Endothelial cell of umbilical vein (primary cell): ENCODE measurements at regions not wholly inside any gene's neighbourhood (a gene's known extent, or its start where the extent isn't known, plus 50 kb on each side); places are given as distances from the start of the nearest gene placed in this dataset.

Experiments
- BruUV-seq: library from RNA; stranded (reverse); fragments of 400-500 nt; replicated peaks from 2 replicates; lab custom pipeline; 2021; lab: Mats Ljungman, UMichigan
- CTCF ChIA-PET: fragments of 300-600, 350-600 bp; sonication (Branson Sonifier 250); formaldehyde crosslinking; loops from one replicate; lab custom pipeline; 2021; ENCODE audit warnings: antibody characterized with exemption, inconsistent platforms; lab: Charles Lee
- POLR2A ChIA-PET: fragments of 300-600, 350-600 bp; sonication (Branson Sonifier 250); formaldehyde crosslinking; loops from one replicate; lab custom pipeline; 2021; ENCODE audit warnings: antibody characterized with exemption, inconsistent platforms; lab: Charles Lee
- DNase-seq: peaks from one replicate; pipeline ENCODE4 v3.0.0-alpha.2; 2011; ENCODE audit warnings: low read depth, low spot score
- FAIRE-seq: peaks from 2 replicates; lab custom pipeline; 2011; peaks lifted over from hg19 to GRCh38; lab: Jason Lieb, UNC
- H2AFZ ChIP-seq: 2 replicates; pipeline ENCODE4 v1.6.0; 2012; ENCODE audit warnings: low read depth, low read length, control low read depth, inconsistent platforms
- H3K27ac ChIP-seq: 2 replicates; pipeline ENCODE4 v1.5.1; 2011; ENCODE audit warnings: low read depth, mild to moderate bottlenecking, control low read depth, low read length, moderate library complexity; ENCODE audit not compliant: insufficient read depth
- H3K27me3 ChIP-seq, 2 experiments: 2 replicates each; pipeline versions ENCODE4 v1.6.0 to v1.6.1; 2011; ENCODE audit warnings: low read length in 2 of 2, mixed read lengths in 1 of 2; ENCODE audit not compliant: control insufficient read depth in 2 of 2, insufficient read depth in 2 of 2
- H3K36me3 ChIP-seq, 2 experiments: 2 replicates in 1 of 2; 3 replicates in 1 of 2; pipeline ENCODE4 v1.5.1; 2011; ENCODE audit warnings: low read length in 2 of 2, mild to moderate bottlenecking in 1 of 2, moderate library complexity in 1 of 2; ENCODE audit not compliant: control insufficient read depth in 2 of 2, insufficient read depth in 2 of 2; ENCODE audit errors: extremely low read depth in 1 of 2
- H3K4me1 ChIP-seq: 3 replicates; pipeline ENCODE4 v1.5.1; 2011; ENCODE audit warnings: mild to moderate bottlenecking, low read length; ENCODE audit not compliant: control insufficient read depth, insufficient read depth; ENCODE audit errors: extremely low read depth
- H3K4me2 ChIP-seq: 2 replicates; pipeline ENCODE4 v1.6.1; 2011; ENCODE audit warnings: low read length, control low read depth, mixed read lengths; ENCODE audit not compliant: insufficient read depth
- H3K4me3 ChIP-seq, 3 experiments: fragments of 200-600 bp in 1 of 3; sonication (generic), shearing (Covaris generic) in 1 of 3; replicated peaks in 1 of 3; 2 replicates each; pipeline ENCODE4 v1.5.1; 2011 to 2016; ENCODE audit warnings: control low read depth in 3 of 3, low read length in 3 of 3, mild to moderate bottlenecking in 2 of 3, inconsistent platforms in 1 of 3, low read depth in 1 of 3, moderate library complexity in 1 of 3; ENCODE audit not compliant: insufficient read depth in 1 of 3
- H3K79me2 ChIP-seq: 2 replicates; pipeline ENCODE4 v1.6.0; 2012; ENCODE audit warnings: low read length, inconsistent platforms; ENCODE audit not compliant: control insufficient read depth, insufficient read depth
- H3K9ac ChIP-seq: replicated peaks from 2 replicates; pipeline ENCODE3; 2011; ENCODE audit warnings: low read length, control low read depth; ENCODE audit not compliant: insufficient read depth; ENCODE audit errors: extremely low read depth
- H3K9me1 ChIP-seq: replicated peaks from 3 replicates; pipeline ENCODE4 v1.6.0; 2011; ENCODE audit warnings: mild to moderate bottlenecking, low read length; ENCODE audit not compliant: control insufficient read depth, insufficient read depth; ENCODE audit errors: extremely low read depth
- H3K9me3 ChIP-seq: replicated peaks from 2 replicates; pipeline ENCODE4 v1.5.1; 2012; ENCODE audit warnings: low read length, inconsistent platforms; ENCODE audit not compliant: control insufficient read depth, insufficient read depth
- H4K20me1 ChIP-seq: replicated peaks from 2 replicates; pipeline ENCODE3; 2011; ENCODE audit warnings: mild to moderate bottlenecking, low read length; ENCODE audit not compliant: control insufficient read depth, insufficient read depth; ENCODE audit errors: extremely low read depth
- CTCF ChIP-seq, 2 donors: IDR thresholded peaks; 1 replicate in 1 of 2; 2 replicates in 1 of 2; pipeline ENCODE4 v1.5.1; 2011; ENCODE audit warnings: low read length in 2 of 2, mild to moderate bottlenecking in 2 of 2, moderate library complexity in 2 of 2, control low read depth in 1 of 2, inconsistent platforms in 1 of 2, low read depth in 1 of 2; ENCODE audit not compliant: insufficient read depth in 1 of 2; ENCODE audit errors: extremely low read depth in 1 of 2
- EZH2 ChIP-seq: IDR thresholded peaks from 2 replicates; pipeline ENCODE4 v1.6.1; 2012; ENCODE audit warnings: borderline replicate concordance, low read depth, mild to moderate bottlenecking, moderate library complexity, low read length, inconsistent platforms; ENCODE audit not compliant: severe bottlenecking
- FOS ChIP-seq: IDR thresholded peaks from 2 replicates; pipeline ENCODE4 v1.6.1; 2011; ENCODE audit warnings: mild to moderate bottlenecking, low read length, moderate library complexity, borderline replicate concordance; ENCODE audit not compliant: insufficient read depth
- GATA2 ChIP-seq: IDR thresholded peaks from 2 replicates; pipeline ENCODE4 v1.7.0; 2011; ENCODE audit warnings: low read depth, mild to moderate bottlenecking, moderate library complexity, mixed read lengths, low read length; ENCODE audit not compliant: insufficient read length, insufficient read depth
- JUN ChIP-seq: IDR thresholded peaks from 2 replicates; pipeline ENCODE4 v1.6.1; 2011; ENCODE audit warnings: borderline replicate concordance, low read depth; ENCODE audit not compliant: insufficient read length, insufficient read depth
- MAX ChIP-seq: IDR thresholded peaks from 2 replicates; pipeline ENCODE4 v1.6.1; 2011; ENCODE audit not compliant: insufficient read depth, insufficient read length
- MYC ChIP-seq: IDR thresholded peaks from one replicate; pipeline ENCODE4 v1.6.1; 2011; ENCODE audit warnings: mild to moderate bottlenecking, low read depth, low read length
- POLR2A ChIP-seq: IDR thresholded peaks from 2 replicates; pipeline ENCODE4 v1.6.1; 2012; ENCODE audit warnings: low read depth, mild to moderate bottlenecking, control low read depth, low read length
- POLR2AphosphoS5 ChIP-seq: IDR thresholded peaks from 2 replicates; pipeline ENCODE4 v1.6.1; 2012; ENCODE audit warnings: low read depth, mild to moderate bottlenecking, control low read depth, low read length, moderate library complexity; ENCODE audit not compliant: insufficient read depth
- dilution Hi-C: fragments of 300-500 bp; cut with MboI; formaldehyde crosslinking; loops from one replicate; pipeline ENCODE4 v1.15.0; 2019; ENCODE audit warnings: low sequenced_read_pairs; ENCODE audit not compliant: extremely low pct_ligation_motif_present
- intact Hi-C: fragments of 100-400 bp; cut with micrococcal nuclease; formaldehyde crosslinking; loops from one replicate; pipeline ENCODE4 v1.10.0; 2022

GRCh38 chr18:66156946-66157687 lies 406.3 kb downstream of the CDH7 start:
- no peaks in the 10 kb centered on the region for H3K4me1 ChIP-seq
- H2AFZ ChIP-seq = no peak overlapping the region
- no TSS peak for BruUV-seq
- no peak overlapping the region for H3K4me2 ChIP-seq
- FAIRE-seq (no peak), DNase-seq (no peak)
- ChIA-PET POLR2A (no interaction called here), CTCF (no interaction called here)
- dilution Hi-C loops (no loop called here), intact Hi-C loops (no loop called here)
- H3K9me3 ChIP-seq = no peaks in the 10 kb centered on the region
- H3K79me2 ChIP-seq = no peaks in the 10 kb centered on the region
- H3K36me3 ChIP-seq = no peaks in the 10 kb centered on the region
- H3K27ac ChIP-seq = no peak overlapping the region
- TF ChIP-seq MAX (no peak), GATA2 (no peak)
- H3K9ac ChIP-seq = no peak overlapping the region
- no peaks in the 10 kb centered on the region for H3K9me1 ChIP-seq
- H3K4me3 ChIP-seq = no peak overlapping the region
- H4K20me1 ChIP-seq = no peaks in the 10 kb centered on the region
- H3K27me3 ChIP-seq = no peaks in the 10 kb centered on the region

GRCh38 chr18:66150650-66151049 lies 399.8 kb downstream of the CDH7 start:
- no peak overlapping the region for H3K27ac ChIP-seq
- H3K4me1 ChIP-seq = no peaks in the 10 kb centered on the region
- H4K20me1 ChIP-seq = no peaks in the 10 kb centered on the region
- DNase-seq = no peak
- no peaks in the 10 kb centered on the region for H3K9me1 ChIP-seq
- H2AFZ ChIP-seq = no peak overlapping the region
- H3K9ac ChIP-seq = no peak overlapping the region
- ChIA-PET POLR2A (no interaction called here), CTCF (no interaction called here)
- no TSS peak for BruUV-seq
- TF ChIP-seq FOS = no peak
- TF ChIP-seq CTCF (IDR thresholded peaks at IDR 0.05; ENCODE audit: extremely low read depth in 1 of 2, insufficient read depth in 1 of 2, low read depth in 1 of 2, low read length in 2 of 2) = no peak
- no peak for TF ChIP-seq POLR2A
- no peak for TF ChIP-seq MAX
- TF ChIP-seq POLR2AphosphoS5 = no peak
- no peak for TF ChIP-seq MYC
- no peak for TF ChIP-seq GATA2
- TF ChIP-seq JUN = no peak
- no peak for TF ChIP-seq EZH2
- H3K4me3 ChIP-seq = no peak overlapping the region
- H3K9me3 ChIP-seq = no peaks in the 10 kb centered on the region
- H3K79me2 ChIP-seq = no peaks in the 10 kb centered on the region
- no peak overlapping the region for H3K4me2 ChIP-seq
- intact Hi-C loops (no loop called here), dilution Hi-C loops (no loop called here)
- H3K36me3 ChIP-seq = no peaks in the 10 kb centered on the region
- no peak for FAIRE-seq
- no peaks in the 10 kb centered on the region for H3K27me3 ChIP-seq
